ENCODE measurements at regions not wholly inside any gene's neighbourhood (a gene's known extent, or its start where the extent isn't known, plus 50 kb on each side); places are given as distances from the start of the nearest gene placed in this dataset.

DNA sequence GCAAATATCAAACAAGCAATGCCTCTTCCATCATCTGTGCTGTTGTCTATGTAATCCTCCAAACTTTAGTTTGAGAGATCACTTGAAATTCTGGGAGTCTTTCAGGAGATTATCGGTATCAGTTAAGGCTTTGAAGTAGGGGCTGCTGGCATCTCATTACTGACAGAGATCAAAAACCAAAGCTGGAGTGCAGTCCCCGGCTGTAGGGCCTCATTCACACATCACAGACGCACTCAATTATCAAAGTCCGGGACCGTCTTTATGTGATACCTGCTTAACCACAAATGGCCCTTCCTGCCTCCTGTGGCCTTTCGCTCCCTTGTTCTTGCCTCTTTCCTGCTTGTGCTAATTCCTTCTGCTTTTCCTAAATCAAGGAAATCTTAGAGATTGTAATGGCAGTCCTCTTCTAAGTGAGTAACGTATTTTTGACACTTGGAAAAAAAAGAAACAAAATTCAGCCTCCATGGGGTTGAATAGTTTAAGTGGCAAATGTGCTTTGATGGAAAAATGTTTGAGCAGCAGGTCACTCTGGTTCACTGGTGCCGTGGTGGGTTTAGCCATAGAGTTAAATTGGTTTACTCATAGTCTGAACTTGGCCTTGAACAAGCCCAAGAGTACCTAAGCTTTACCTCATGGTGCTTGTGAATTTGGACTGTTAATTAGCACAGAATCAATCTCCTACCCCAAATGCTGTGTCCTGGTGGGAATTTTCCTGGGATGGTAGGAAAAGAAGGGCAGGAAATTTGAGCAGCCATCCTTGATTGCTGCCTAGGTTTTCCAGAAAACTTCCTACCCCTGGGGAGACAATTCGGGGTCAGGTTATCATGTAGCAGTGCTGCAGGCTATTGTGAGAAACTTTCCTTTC lies 178.9 kb upstream of the LYZL1 start:
- TF ChIP-seq, protein P1, sequence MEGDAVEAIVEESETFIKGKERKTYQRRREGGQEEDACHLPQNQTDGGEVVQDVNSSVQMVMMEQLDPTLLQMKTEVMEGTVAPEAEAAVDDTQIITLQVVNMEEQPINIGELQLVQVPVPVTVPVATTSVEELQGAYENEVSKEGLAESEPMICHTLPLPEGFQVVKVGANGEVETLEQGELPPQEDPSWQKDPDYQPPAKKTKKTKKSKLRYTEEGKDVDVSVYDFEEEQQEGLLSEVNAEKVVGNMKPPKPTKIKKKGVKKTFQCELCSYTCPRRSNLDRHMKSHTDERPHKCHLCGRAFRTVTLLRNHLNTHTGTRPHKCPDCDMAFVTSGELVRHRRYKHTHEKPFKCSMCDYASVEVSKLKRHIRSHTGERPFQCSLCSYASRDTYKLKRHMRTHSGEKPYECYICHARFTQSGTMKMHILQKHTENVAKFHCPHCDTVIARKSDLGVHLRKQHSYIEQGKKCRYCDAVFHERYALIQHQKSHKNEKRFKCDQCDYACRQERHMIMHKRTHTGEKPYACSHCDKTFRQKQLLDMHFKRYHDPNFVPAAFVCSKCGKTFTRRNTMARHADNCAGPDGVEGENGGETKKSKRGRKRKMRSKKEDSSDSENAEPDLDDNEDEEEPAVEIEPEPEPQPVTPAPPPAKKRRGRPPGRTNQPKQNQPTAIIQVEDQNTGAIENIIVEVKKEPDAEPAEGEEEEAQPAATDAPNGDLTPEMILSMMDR (IDR thresholded peaks at IDR 0.05): no peak

DNA sequence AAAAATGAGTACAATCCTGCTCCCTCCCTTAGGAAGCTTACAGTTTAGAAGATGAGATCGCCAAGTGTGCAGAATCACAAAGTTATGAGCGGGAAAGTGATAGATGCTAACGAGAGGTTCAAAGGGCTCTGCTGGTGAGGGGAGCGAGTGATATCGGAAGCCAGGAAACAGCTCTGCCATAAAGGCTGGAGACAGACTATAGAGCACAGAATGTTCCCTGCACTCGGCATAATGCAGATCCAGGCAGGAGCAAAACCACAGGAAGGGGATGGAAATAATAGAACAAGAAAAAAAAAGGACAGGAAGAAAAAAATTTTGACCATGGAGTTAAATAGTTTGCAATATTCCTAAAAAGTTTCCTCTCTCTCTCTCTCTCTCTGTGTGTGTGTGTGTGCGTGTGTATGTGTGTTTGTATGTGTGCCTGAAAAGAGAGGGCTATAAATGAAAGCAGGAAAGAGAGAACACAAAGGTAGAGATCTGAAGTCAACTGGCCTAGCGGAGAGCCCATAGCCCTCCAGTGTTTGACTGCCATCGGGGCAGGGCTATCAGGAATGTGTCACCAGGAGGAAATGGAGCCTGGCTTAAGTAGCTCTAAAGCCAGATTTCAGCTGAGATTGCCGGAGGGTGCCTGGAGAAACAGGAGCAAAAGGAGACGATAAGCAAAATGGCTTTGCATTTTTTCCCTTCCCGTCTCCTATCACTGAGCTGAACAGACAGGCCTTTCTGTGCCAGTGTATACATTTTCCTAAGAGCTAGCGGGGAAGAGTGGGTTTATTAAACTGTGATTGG lies 175.8 kb upstream of the LYZL1 start:
- TF ChIP-seq, protein P1 (IDR thresholded peaks at IDR 0.05): no peak
- ATAC-seq (ENCODE audit: insufficient number of reproducible peaks, low FRiP score, low read depth) (no peak), DNase-seq (ENCODE audit: low spot score) (no peak)
- Histone ChIP-seq H3K27me3 (replicated peaks; ENCODE audit: insufficient read depth) (no peaks in the 10 kb centered on the region), H3K27ac (no peak overlapping the region), H3K36me3 (no peaks in the 10 kb centered on the region), H3K4me3 (no peak overlapping the region), H3K4me1 (ENCODE audit: control insufficient read depth in 1 of 2, low read depth in 2 of 2) (no peaks in the 10 kb centered on the region), H3K9me3 (peaks cover 8% of the 10 kb centered on the region)

More for the DNA sequence above, 178.9 kb upstream of the LYZL1 start:
- Histone ChIP-seq H3K9me3 (no peaks in the 10 kb centered on the region), H3K27me3 (replicated peaks; ENCODE audit: insufficient read depth) (no peaks in the 10 kb centered on the region), H3K36me3 (no peaks in the 10 kb centered on the region), H3K4me3 (no peak overlapping the region), H3K27ac (no peak overlapping the region), H3K4me1 (ENCODE audit: control insufficient read depth in 1 of 2, low read depth in 2 of 2) (peaks cover 7 to 11% of the 10 kb centered on the region in 2 donors)
- DNase-seq (ENCODE audit: low spot score): no peak
- ATAC-seq (ENCODE audit: insufficient number of reproducible peaks, low FRiP score, low read depth): no peak

DNA sequence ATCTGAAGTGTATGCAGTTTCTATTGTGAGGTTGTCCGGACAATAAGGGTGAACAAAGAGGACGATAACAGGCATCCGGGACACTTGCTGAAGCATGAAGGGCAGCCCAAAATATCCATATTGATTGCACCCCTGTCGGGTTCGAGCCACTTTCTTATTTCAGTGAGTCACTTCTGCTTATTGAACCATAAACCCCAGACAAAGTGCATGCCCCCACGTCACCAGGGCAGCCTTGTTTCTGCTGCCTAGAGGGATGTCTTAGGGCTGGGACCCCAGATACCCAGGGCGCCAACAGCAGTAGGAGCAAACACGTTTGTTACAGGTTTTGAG lies 175.3 kb upstream of the LYZL1 start:
- Histone ChIP-seq H3K27ac (no peak overlapping the region), H3K36me3 (no peaks in the 10 kb centered on the region), H3K4me1 (ENCODE audit: control insufficient read depth in 1 of 2, low read depth in 2 of 2) (no peaks in the 10 kb centered on the region), H3K9me3 (peaks cover 8% of the 10 kb centered on the region), H3K4me3 (no peak overlapping the region), H3K27me3 (replicated peaks; ENCODE audit: insufficient read depth) (no peaks in the 10 kb centered on the region)
- TF ChIP-seq, protein P1 (IDR thresholded peaks at IDR 0.05): no peak
- no peak for ATAC-seq (ENCODE audit: insufficient number of reproducible peaks, low FRiP score, low read depth)
- DNase-seq (ENCODE audit: low spot score): no peak

DNA sequence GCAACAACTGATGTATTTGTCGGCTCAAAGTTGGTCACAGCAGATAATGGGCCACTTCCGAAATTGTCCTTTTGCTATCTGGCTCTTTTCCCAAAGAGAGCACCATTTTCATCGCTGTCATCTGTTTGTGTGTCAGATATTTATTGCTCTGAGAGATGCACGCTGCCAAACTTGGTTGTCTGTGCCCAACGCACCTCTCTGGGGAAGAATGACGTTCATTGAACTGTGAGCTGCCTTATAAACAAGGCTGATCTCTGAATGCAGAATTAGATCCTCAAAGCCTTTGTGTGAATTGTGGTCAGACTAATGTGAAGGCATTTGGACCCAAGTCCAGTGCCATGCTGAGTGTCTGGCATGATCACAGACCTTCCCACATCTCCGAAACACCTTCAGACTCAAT lies 174.7 kb upstream of the LYZL1 start:
- no peaks in the 10 kb centered on the region for H3K4me1 ChIP-seq (ENCODE audit: control insufficient read depth in 1 of 2, low read depth in 2 of 2)
- no peak overlapping the region for H3K4me3 ChIP-seq
- H3K9me3 ChIP-seq: peaks cover 8% of the 10 kb centered on the region
- H3K27me3 ChIP-seq (replicated peaks; ENCODE audit: insufficient read depth): no peaks in the 10 kb centered on the region
- no peak for DNase-seq (ENCODE audit: low spot score)
- H3K27ac ChIP-seq: no peak overlapping the region
- no peak for ATAC-seq (ENCODE audit: insufficient number of reproducible peaks, low FRiP score, low read depth)
- TF ChIP-seq, protein P1 (IDR thresholded peaks at IDR 0.05): no peak
- no peaks in the 10 kb centered on the region for H3K36me3 ChIP-seq

DNA sequence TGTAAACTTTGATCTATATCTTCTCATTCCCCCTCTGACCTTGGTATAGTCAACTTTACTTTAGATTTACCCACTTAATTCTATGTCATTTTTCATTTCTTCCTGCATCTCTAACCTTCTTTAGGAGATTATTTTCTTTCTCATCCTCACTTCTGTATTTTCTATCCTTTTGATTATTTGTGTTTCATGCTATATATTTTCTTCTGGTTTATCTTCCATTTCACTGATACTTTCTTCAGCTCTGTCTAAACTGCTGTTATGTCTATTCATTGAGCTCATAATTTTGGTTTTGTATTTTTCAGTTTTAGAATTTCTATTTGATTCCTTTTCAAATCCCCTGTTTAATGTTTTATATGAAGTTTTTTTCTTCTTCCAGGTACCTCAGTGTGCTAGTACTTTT lies 171.1 kb upstream of the LYZL1 start:
- no peak for ATAC-seq (ENCODE audit: insufficient number of reproducible peaks, low FRiP score, low read depth)
- TF ChIP-seq, protein P1 (IDR thresholded peaks at IDR 0.05): no peak
- Histone ChIP-seq H3K9me3 (peaks cover 8% of the 10 kb centered on the region), H3K27ac (no peak overlapping the region), H3K4me1 (ENCODE audit: control insufficient read depth in 1 of 2, low read depth in 2 of 2) (no peaks in the 10 kb centered on the region), H3K4me3 (no peak overlapping the region), H3K27me3 (replicated peaks; ENCODE audit: insufficient read depth) (no peaks in the 10 kb centered on the region), H3K36me3 (no peaks in the 10 kb centered on the region)
- DNase-seq (ENCODE audit: low spot score): no peak

Measured in thoracic aorta (tissue), 2 donors.